CD4-positive, alpha-beta T cell (primary cell): ENCODE measurements at regions not wholly inside any gene's neighbourhood (a gene's known extent, or its start where the extent isn't known, plus 50 kb on each side); places are given as distances from the start of the nearest gene placed in this dataset.

ENCODE experiments used
- ATAC-seq: fragments of 200-7000 bp; cut with Tn5 transposase; one replicate; pipeline ENCODE4 v1.10.0; 2022; ENCODE audit warnings: mild to moderate bottlenecking; ENCODE audit not compliant: poor library complexity
- CTCF ChIA-PET: fragments of 350-600 bp; sonication (Branson Sonifier 250); formaldehyde crosslinking; loops from one replicate; lab custom pipeline; 2021; ENCODE audit warnings: antibody characterized with exemption, inconsistent platforms; lab: Charles Lee
- POLR2A ChIA-PET: fragments of 350-600 bp; sonication (Branson Sonifier 250); formaldehyde crosslinking; loops from one replicate; lab custom pipeline; 2021; ENCODE audit warnings: antibody characterized with exemption, inconsistent platforms; lab: Charles Lee
- DNase-seq, 14 experiments: peaks; one replicate each; pipeline ENCODE4 v3.0.0-alpha.2; 2013 to 2020; ENCODE audit warnings: mixed read lengths in 2 of 14
- H3K27ac ChIP-seq, 2 donors: one replicate each; pipeline versions ENCODE4 v1.5.1 to v1.7.0; 2013; ENCODE audit warnings: low read length in 2 of 2, low read depth in 1 of 2, mild to moderate bottlenecking in 1 of 2
- H3K27me3 ChIP-seq, 2 experiments: 1 replicate in 1 of 2; 2 replicates in 1 of 2; pipeline versions ENCODE4 v1.6.1 to v1.7.0; 2013; ENCODE audit warnings: low read length in 2 of 2, control low read depth in 1 of 2, mild to moderate bottlenecking in 1 of 2, moderate library complexity in 1 of 2; ENCODE audit not compliant: insufficient read depth in 2 of 2, control insufficient read depth in 1 of 2
- H3K36me3 ChIP-seq: one replicate; pipeline ENCODE4 v1.6.1; 2013; ENCODE audit warnings: low read length, control low read depth; ENCODE audit not compliant: insufficient read depth
- H3K4me1 ChIP-seq: one replicate; pipeline ENCODE4 v1.6.1; 2013; ENCODE audit warnings: low read length, control low read depth; ENCODE audit not compliant: insufficient read depth
- H3K4me3 ChIP-seq: one replicate; pipeline ENCODE4 v1.5.1; 2013; ENCODE audit warnings: mild to moderate bottlenecking, low read length, moderate library complexity
- H3K9me3 ChIP-seq, 2 experiments: 1 replicate in 1 of 2; 2 replicates in 1 of 2; pipeline versions ENCODE4 v1.6.1 to v1.7.0; 2013; ENCODE audit warnings: low read length in 2 of 2, mild to moderate bottlenecking in 2 of 2, control low read depth in 1 of 2, moderate library complexity in 1 of 2; ENCODE audit not compliant: control insufficient read depth in 1 of 2, insufficient read depth in 1 of 2
- H3K27ac Mint-ChIP-seq: one replicate; pipeline ENCODE4 v1.8.0; 2020; ENCODE audit warnings: mixed read lengths
- H3K27me3 Mint-ChIP-seq: one replicate; pipeline ENCODE4 v1.8.0; 2021; ENCODE audit warnings: mixed read lengths
- H3K36me3 Mint-ChIP-seq: one replicate; pipeline ENCODE4 v1.8.0; 2021; ENCODE audit warnings: low read depth, mixed read lengths
- H3K4me1 Mint-ChIP-seq: one replicate; pipeline ENCODE4 v1.8.0; 2021; ENCODE audit warnings: low read depth, mixed read lengths
- H3K4me3 Mint-ChIP-seq: one replicate; pipeline ENCODE4 v1.8.0; 2020; ENCODE audit warnings: mild to moderate bottlenecking, mixed read lengths
- H3K9me3 Mint-ChIP-seq: one replicate; pipeline ENCODE4 v1.8.0; 2020; ENCODE audit warnings: mixed read lengths
- CTCF ChIP-seq: fragments of 200-600 bp; IDR thresholded peaks from one replicate; pipeline ENCODE4 v1.8.0; 2022; ENCODE audit warnings: antibody characterized with exemption, mild to moderate bottlenecking
- intact Hi-C, 2 experiments: fragments of 100-400 bp; cut with DNase I in 1 of 2; cut with micrococcal nuclease in 1 of 2; formaldehyde crosslinking; loops; one replicate each; pipeline versions ENCODE4 v1.15.1 to v1.9.0; 2023 to 2025; cut with DNase I, micrococcal nuclease

GRCh38 chr14:28576523-28576922 is 190.1 kb upstream of the FOXG1 start:
- no peaks in the 10 kb centered on the region for H3K27me3 Mint-ChIP-seq
- DNase-seq (no peak), ATAC-seq (no peak)
- no peak overlapping the region for H3K27ac Mint-ChIP-seq
- H3K36me3 ChIP-seq, result no peaks in the 10 kb centered on the region
- H3K36me3 Mint-ChIP-seq, result no peaks in the 10 kb centered on the region
- no peaks in the 10 kb centered on the region for H3K27me3 ChIP-seq
- intact Hi-C loops, result no loop called here
- H3K9me3 Mint-ChIP-seq, result peaks cover 8% of the 10 kb centered on the region
- ChIA-PET CTCF (no interaction called here), POLR2A (no interaction called here)
- H3K4me1 ChIP-seq, result no peaks in the 10 kb centered on the region
- H3K9me3 ChIP-seq, result peaks cover 0 to 13% of the 10 kb centered on the region in 2 experiments
- TF ChIP-seq CTCF, result no peak
- no peak overlapping the region for H3K4me3 ChIP-seq
- no peak overlapping the region for H3K27ac ChIP-seq
- H3K4me1 Mint-ChIP-seq, result no peaks in the 10 kb centered on the region
- no peak overlapping the region for H3K4me3 Mint-ChIP-seq

GRCh38 chr14:28577187-28577586 is 189.4 kb upstream of the FOXG1 start:
- ATAC-seq (no peak), DNase-seq (no peak)
- TF ChIP-seq CTCF, result no peak
- Mint-ChIP-seq H3K9me3 (peaks cover 8% of the 10 kb centered on the region), H3K27me3 (no peaks in the 10 kb centered on the region), H3K36me3 (no peaks in the 10 kb centered on the region), H3K4me1 (no peaks in the 10 kb centered on the region), H3K4me3 (no peak overlapping the region), H3K27ac (no peak overlapping the region)
- Histone ChIP-seq H3K27ac (no peak overlapping the region), H3K4me1 (no peaks in the 10 kb centered on the region), H3K36me3 (no peaks in the 10 kb centered on the region), H3K27me3 (no peaks in the 10 kb centered on the region), H3K4me3 (no peak overlapping the region), H3K9me3 (peaks cover 0 to 11% of the 10 kb centered on the region in 2 experiments)
- intact Hi-C loops, result no loop called here
- ChIA-PET POLR2A (no interaction called here), CTCF (no interaction called here)

- TF ChIP-seq CTCF, result no peak
- peaks cover 8% of the 10 kb centered on the region for H3K9me3 Mint-ChIP-seq
- ATAC-seq, result no peak
These were observed 188.9 kb upstream of the FOXG1 start for GRCh38 chr14:28577711-28578131.

More at GRCh38 chr14:28577711-28578131, 188.9 kb upstream of the FOXG1 start:
- Mint-ChIP-seq H3K4me1 (no peaks in the 10 kb centered on the region), H3K27me3 (no peaks in the 10 kb centered on the region), H3K4me3 (no peak overlapping the region), H3K36me3 (no peaks in the 10 kb centered on the region), H3K27ac (no peak overlapping the region)
- no peaks in the 10 kb centered on the region for H3K36me3 ChIP-seq
- ChIA-PET POLR2A (no interaction called here), CTCF (no interaction called here)
- intact Hi-C loops, result no loop called here
- H3K4me3 ChIP-seq, result no peak overlapping the region
- no peak for DNase-seq
- no peaks in the 10 kb centered on the region for H3K4me1 ChIP-seq
- peaks cover 0 to 5% of the 10 kb centered on the region in 2 experiments for H3K9me3 ChIP-seq
- no peak overlapping the region for H3K27ac ChIP-seq
- no peaks in the 10 kb centered on the region for H3K27me3 ChIP-seq
